HEK293T (cell line): ENCODE measurements at regions not wholly inside any gene's neighbourhood (a gene's known extent, or its start where the extent isn't known, plus 50 kb on each side); places are given as distances from the start of the nearest gene placed in this dataset.

Experiments used
- ARNT ChIP-seq: fragments of 450-650 bp; IDR thresholded peaks from 2 replicates; pipeline ENCODE4 v1.6.1; 2017; ENCODE audit warnings: mild to moderate bottlenecking
- BHLHE40 ChIP-seq: fragments of 450-650 bp; IDR thresholded peaks from 2 replicates; pipeline ENCODE4 v1.6.1; 2016; ENCODE audit warnings: mild to moderate bottlenecking, moderate library complexity, borderline replicate concordance
- FOXA1 ChIP-seq: fragments of 450-650 bp; IDR thresholded peaks from 2 replicates; pipeline ENCODE4 v1.6.1; 2016; ENCODE audit warnings: mild to moderate bottlenecking
- HDGF ChIP-seq: fragments of 450-650 bp; IDR thresholded peaks from 2 replicates; pipeline ENCODE4 v1.6.1; 2017; ENCODE audit warnings: antibody characterized with exemption, borderline replicate concordance
- SP1 ChIP-seq: fragments of 450-650 bp; IDR thresholded peaks from 2 replicates; pipeline ENCODE4 v1.6.1; 2017
- TARDBP ChIP-seq: fragments of 450-650 bp; IDR thresholded peaks from 2 replicates; pipeline ENCODE4 v1.6.1; 2016
- TF ChIP-seq, protein P1 (sequence below): fragments of 450-650 bp; IDR thresholded peaks from 2 replicates; pipeline ENCODE4 v1.6.1; 2016

DNA sequence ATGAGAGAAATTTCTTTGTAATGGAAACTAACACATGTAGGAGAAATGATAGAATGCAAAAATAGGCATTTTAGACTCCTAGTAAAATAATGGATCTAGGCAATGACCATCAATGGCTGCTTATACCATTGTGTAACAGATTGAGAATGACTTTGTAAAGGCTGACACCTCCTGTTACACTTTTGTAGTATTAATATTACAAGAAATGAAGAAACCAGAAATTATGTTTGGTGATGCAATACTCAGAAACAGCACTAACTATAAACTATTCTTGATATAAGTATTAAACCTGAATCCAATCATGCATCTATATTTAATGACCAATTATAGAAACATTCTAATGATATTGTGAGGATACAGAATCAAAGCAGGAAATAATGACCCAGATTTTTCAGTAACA is 108.5 kb upstream of the CNTN1 start:
- no peak for TF ChIP-seq SP1
- TF ChIP-seq, protein P1, sequence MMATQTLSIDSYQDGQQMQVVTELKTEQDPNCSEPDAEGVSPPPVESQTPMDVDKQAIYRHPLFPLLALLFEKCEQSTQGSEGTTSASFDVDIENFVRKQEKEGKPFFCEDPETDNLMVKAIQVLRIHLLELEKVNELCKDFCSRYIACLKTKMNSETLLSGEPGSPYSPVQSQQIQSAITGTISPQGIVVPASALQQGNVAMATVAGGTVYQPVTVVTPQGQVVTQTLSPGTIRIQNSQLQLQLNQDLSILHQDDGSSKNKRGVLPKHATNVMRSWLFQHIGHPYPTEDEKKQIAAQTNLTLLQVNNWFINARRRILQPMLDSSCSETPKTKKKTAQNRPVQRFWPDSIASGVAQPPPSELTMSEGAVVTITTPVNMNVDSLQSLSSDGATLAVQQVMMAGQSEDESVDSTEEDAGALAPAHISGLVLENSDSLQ = no peak
- no peak for TF ChIP-seq BHLHE40
- no peak for TF ChIP-seq FOXA1
- TF ChIP-seq ARNT = no peak
- no peak for TF ChIP-seq TARDBP
- TF ChIP-seq HDGF = no peak
